ENCODE measurements at regions not wholly inside any gene's neighbourhood (a gene's known extent, or its start where the extent isn't known, plus 50 kb on each side); places are given as distances from the start of the nearest gene placed in this dataset.

DNA sequence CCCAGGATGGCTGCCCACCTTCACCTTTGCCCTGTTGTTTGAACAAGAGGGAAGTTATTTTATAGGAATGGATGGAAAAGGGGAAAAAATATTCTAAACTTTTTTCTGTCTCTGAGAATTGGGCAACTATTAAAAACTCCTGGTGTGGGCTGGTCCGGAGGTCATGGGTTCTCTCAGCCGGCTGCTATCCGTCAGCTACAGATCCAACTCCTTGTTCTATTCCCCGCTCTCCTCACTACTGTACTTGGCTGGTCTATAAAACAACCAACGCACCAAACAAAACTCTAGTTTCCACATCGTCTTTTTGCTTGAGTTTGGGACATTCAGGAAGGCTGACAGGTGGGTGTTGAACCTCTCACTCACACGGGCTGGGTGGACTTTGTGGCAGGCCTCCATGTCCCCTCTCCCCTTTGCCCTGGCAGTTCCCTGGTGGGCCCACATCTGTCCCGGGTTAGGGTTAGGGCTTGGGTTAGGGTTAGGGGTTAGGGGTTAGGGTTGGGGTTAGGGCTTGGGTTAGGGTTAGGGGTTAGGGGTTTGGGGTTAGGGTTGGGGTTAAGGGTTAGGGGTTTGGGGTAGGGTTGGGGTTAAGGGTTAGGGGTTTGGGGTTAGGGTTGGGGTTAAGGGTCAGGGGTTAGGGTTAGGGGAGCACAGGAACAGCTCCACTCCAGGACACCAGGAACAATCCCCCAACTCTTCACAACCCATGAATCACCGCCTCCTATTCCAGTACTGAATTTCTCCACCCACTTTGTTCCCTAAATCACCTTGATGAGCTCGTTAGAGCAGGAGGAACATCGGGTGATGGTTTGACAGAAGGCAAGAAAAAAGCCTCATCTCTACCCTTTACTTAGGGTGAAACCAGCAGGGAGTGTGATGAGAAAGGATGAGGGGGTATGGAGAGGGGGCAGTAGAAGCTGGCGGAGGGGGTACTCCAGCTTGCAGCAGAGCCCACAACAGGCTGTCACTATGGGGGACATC, 302.1 kb upstream of the IRX4 start:
- no peak for DNase-seq (ENCODE audit: low read depth)

DNA sequence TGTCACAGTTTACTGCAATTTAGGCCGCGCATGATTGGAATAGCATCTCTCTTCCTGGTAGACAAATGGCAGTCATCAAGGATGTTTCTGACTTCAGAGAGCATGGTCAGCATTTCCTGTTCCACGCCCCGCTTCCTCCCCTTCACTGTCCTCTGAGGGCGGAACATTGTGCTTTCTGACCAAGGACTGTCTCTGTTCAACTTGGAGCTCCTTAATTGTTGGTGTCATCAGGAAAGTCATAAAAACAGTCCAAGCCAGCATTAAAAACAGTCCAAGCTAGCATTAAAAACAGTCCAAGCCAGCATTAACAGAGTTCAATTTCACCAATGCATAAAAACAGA, 301.3 kb upstream of the IRX4 start:
- no peak for DNase-seq (ENCODE audit: low read depth)

DNA sequence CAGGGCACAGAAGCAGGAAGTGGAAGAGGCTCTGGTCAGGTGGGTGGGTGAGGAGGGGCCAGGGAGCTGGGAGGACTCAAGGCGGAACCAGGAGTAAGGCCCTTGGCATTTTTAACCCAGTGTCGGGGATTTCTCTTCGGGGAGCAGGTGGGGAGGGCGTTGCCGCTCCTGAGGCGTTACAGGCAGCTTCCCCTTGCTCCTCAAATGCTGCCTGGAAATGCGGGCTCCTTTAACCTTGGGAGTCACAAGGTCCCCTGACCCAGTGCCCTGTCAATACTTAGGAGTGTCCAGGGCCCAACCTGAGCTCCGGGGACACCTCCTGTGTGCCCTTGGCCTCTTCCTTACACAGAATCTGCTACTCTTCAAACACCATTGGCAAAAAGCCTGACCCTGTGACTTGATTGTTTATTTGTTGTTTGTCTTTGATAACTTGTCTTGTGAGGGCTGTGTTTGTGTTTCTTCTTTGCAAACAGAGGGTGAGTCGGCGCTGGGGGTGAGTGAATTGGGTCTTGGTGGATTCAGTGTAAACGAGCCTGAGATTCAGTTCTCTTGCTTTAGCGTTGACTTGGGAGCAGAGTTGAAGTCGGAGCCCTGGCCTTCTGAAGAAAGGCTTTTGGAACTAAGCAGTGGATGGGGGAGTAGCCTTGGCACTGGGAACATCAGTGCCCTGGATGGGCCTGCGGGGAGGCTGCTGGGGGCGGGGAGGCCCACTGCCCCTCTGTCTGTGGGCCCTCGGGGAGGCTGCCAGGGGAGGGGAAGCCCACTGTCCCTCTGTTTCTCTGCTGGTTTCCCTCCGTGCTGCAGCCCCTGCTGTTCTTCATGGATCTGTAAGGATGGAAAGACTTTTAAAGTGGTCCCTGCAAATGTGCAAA, 300.7 kb upstream of the IRX4 start:
- no peak for DNase-seq (ENCODE audit: low read depth)

DNA sequence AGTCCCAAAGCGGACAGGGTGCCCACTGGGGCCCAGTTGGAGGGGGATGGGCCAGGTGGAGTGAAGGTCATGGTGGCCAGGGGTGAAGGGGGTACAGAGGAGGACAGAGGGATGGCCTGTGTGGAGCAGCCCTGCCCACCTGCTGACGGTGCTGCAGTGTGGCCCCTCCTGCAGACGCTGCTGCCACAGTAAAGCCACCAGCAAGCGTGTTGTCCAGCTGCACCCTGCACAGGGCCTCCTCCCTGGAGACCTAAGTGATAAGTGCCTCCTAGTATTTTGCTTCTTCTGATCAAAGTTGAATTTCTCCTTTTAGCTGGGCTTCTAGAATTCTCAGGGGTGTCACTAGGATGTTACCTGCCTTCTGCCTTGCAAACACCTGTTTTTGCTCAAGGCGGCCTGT, 299.3 kb upstream of the IRX4 start:
- DNase-seq (ENCODE audit: low read depth) = no peak

DNA sequence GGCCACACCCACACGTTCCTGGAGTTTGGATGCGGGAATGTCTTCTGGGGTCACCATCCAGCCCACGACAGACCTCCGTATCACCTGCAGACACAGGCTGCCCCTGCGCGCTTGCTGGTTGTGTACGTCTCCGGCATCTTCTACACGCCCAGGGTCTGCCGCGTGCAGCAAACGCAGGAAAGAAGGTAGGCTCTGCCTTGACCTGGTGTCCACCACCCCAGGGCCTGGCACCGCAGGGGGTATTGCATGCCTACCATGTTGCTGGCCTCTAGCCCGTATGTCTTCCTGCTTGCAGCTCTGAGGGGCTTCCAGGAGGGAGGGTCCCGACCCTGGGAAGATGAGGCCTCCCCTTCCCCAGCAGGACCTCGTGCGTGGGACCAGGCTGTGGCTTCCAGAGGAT, 298.8 kb upstream of the IRX4 start:
- DNase-seq (ENCODE audit: low read depth) = no peak

DNA sequence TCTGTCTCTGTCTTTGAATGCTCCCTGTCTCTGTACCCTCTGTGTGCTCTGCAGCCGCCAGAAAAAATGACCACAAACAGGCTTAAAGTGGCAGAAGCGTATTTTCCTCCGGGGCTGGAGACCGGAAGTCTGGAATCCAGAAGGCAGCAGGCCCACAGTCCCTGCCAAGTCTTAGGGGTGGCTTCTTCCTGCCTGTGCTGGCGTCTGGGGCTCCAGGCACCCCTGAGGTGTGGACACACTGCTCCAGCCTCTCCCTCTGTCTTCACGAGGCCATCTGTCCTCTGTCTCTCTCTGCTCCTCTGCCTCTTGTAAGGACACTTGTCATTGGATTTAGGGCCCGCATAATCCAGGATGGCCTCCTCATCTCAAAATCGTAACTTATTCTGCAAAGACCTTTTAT, 298.4 kb upstream of the IRX4 start:
- no peak for DNase-seq (ENCODE audit: low read depth)

DNA sequence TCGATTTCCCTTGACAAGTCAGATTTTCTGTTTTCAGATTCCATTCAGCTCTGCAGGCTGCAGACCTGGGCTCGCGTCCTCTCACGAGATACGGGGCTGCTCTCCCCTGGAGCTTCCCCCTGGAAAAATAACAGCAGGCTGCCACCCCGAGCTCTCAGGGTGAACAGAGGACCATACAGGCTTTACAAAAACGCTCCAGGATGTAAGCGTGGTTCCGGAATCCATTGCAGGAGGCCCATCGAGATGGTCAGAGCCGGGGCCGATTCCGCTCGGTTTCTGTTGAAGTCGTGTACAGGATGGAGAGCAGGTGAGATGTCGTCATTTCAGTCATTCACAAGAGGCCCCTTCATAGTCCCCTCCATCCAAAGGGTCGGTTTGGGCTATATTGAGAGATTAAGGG, 297.7 kb upstream of the IRX4 start:
- DNase-seq (ENCODE audit: low read depth) = no peak

DNA sequence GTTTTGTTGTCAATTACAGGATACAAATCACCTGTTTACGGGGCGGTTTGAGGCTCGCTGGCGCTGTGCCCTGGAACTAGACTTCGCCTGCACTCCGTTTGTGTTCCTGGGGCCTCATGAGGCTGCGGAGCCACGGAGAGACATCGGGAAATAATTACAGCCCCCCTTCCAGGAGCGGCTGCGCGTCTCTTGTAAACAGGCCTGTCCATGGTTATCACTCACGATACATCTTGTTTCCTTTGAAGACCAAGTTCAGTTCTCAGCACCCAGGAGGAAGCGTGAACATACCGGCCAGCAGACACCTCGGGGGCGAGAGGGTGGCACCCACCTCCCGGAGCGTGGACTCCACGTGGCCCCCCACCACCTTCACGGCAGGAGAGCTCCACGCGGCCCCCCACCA, 297.1 kb upstream of the IRX4 start:
- DNase-seq (ENCODE audit: low read depth) = no peak

DNA sequence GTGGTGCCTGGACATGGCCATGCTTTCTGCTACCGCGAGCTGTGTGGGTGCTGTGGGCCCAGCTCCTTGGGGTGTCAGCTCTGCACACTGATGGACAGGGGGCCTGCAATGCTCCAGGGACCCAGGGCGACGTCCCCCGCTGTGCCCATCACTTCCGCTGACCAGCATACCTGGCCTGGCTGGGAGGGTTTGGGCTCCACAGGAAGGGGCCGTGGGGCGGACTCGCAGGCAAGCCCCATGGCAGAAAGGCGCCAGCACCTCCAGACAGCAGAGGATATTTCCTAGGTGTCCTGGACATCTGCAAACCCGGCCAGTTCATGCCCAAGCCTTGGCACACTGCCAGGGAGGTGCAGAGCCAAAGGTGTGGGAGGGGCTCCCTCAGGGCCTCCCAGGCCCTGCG, 295.8 kb upstream of the IRX4 start:
- DNase-seq (ENCODE audit: low read depth) = no peak

DNA sequence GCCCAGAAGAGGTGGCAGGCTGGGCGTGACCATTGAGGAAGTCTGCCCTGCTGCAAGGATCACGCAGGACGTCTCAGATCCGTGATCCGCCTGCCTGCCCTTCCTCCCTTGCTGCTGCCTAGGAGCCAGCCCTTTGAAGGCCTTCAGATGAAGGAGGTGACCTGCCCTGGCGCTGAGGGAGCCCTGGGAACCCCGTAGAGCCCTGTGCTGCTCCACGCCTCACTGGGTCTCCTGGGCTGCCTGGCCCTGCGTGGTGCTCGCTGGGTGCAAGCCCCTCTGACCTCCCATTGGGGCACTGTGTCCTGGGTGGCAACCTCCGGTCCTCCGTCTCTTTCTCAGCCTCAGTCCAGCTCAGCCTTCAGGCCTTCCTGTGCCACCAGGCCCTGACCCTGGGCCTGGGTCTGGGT, 295.3 kb upstream of the IRX4 start:
- DNase-seq (ENCODE audit: low read depth) = no peak

DNA sequence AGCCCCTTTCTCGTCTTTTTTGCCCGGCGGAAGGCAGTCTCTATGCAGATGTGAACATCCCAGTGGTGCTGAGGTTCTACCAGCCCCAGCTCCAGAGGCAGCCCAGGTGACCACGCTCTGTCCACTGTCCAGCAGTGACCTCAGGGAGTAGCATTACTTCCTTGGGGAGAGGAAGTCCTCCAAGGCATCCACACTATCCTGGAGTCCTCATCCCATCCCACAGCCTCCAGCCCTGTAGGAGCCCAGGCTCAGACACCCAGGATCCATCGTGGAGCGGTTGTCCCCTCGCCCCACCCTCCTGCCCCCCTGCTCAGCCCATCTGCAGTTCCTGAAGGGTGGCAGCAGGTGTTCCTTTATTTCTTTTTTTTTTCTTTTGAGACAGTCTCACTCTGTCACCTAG, 294.5 kb upstream of the IRX4 start:
- DNase-seq (ENCODE audit: low read depth) = no peak

DNA sequence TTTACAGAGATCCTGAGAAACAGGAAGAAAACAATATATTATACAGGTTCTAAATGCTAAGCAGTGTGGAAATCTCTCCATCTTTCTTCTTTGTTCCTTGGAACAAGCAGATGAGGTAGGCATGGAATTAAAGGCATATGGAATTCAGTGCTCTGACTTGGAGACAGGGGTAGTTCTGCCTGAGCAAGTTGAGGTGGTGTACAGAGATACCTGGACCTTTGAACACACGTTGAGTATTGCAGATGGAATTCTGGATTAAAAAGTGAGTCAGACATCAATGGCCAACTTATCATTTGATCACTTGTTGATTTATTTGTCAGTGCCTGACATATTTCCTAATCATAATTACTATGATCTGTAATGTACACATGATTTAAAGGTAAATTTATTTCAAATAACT, 293.9 kb upstream of the IRX4 start:
- no peak for DNase-seq (ENCODE audit: low read depth)

DNA sequence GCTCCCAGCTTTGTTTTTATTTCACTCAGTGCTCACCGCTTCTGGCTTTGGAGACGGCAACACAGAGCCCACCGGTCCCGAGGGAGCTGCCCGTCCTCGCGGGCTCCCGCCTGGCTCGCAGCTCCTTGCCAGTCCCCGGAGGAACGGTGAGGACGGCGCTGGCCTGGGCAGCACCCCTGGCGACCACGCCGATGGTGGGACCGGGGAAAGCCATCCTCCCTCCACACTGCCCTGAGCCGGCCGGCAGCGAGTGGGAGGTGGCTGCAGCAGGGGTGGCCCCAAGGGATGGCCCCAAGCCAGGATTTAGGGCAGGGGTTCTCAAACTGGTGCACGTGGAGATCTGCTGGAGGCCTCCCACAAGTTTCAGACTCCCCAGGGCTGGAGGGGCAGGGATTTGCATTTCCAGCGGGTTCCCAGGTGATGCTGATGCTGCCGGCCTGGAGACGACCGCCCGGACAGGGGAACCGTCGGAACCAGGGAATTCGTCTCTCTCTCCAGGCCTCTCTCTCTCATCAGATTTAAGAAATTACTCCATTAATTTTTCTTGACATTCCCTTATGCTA, 293.2 kb upstream of the IRX4 start:
- no peak for DNase-seq (ENCODE audit: low read depth)

DNA sequence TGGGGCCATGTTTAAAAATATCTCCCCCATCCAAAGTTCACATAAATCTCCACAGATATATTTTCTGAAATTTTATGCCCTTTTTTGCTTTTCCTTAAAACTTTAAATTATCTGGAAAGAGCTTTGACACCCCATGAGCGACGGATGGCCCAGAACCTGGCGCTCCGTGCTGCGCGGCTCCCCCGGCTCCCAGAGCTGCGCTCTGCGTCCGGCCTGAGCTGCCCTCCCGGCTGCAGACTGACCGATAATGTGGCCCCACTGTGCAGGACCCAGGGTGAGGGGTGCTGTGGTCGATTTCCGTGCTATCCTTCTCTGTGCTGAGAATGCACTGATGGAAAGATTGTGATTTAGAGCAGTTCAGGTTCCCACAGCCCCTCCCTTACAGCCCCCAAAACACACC, 292.3 kb upstream of the IRX4 start:
- DNase-seq (ENCODE audit: low read depth) = no peak

DNA sequence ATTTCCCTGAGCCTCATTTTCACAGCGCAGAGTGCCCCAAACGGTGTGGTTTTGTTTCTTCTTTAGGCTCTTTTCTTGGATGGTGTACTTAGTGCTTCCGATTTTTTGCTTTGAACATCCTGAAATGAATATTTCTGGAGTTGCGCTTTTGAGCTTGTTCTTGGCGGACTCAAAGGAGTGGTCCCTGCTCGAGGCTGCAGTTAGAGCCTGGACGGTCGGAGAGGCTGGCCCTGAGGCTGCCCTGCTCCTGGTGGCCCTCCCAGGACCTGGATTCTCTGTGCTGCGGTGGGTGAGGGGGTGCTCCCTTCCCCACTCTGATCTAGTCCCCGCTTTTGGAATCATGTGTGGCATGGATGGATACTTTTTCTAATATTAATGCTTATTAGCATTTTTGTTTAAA, 291.8 kb upstream of the IRX4 start:
- DNase-seq (ENCODE audit: low read depth) = no peak

DNA sequence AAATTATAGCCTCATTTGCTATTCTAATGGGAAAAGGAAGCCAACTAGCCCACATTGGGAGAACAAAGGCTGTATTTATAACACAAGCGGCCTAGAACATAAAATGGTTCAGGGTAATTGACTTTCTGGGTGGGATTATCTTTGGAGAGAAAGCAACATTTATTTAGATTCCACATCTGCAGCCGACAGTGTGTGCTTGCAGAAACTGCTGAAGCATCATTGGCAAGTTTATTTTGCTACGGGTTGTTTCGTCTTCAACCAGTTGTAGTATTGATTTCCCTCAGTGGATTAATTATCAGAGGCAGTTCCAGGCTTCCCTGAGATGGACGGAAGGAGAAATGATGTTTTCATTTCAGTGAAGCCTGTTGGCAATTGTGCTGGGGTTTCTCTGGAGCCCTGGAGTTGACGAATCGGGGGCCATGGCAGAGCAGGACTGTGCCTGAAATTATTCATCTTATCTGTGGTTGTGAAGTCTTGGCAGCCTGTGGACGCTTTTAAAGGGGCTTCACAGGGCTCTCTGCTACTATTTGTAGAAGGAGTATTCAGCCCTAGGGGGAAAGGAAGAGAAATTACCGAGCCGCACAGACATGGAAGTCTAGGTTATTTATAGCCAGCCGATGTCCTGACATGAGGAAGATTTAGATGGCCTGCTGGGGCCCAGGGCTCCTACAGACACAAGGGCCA, 290.6 kb upstream of the IRX4 start:
- DNase-seq (ENCODE audit: low read depth) = no peak

DNA sequence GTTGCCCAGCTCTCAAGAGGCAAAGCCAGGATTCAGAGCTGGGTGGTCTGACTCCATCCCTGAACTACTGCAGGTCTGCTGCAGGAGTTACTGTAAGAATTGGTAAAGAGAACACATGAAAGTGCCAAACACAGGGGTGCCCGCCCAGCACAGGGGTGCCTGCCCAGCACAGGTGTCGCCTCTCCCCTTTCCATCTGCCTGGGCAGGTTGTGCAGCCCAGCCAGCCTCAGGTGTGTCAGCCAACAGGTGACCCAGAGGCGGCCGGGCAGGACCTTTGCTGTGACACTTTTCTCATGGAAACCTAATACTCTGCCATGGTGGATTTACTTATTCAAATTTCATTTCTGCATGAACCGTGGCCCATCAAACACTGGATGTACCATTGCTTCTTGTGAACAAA, 289.7 kb upstream of the IRX4 start:
- DNase-seq (ENCODE audit: low read depth) = no peak

DNA sequence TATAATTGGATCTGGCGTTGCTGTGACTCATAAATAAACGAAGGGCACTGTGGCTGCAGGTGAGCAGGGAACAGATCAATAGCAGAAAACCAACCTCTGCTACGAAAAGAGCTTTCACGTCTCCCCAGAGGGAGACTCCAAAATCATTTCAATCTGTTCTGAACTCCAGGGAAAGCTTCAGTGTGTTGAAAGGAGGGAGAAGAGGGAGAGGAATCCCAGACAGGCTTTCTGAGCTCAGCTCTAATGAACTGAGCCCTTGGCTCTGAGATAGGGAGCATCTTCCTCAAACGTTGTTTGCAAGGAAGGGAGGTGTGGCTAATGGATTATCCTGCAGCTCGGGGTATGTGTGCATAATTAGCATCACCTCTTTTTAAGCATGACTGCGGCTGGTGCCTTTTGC, 288.0 kb upstream of the IRX4 start:
- DNase-seq (ENCODE audit: low read depth) = no peak

DNA sequence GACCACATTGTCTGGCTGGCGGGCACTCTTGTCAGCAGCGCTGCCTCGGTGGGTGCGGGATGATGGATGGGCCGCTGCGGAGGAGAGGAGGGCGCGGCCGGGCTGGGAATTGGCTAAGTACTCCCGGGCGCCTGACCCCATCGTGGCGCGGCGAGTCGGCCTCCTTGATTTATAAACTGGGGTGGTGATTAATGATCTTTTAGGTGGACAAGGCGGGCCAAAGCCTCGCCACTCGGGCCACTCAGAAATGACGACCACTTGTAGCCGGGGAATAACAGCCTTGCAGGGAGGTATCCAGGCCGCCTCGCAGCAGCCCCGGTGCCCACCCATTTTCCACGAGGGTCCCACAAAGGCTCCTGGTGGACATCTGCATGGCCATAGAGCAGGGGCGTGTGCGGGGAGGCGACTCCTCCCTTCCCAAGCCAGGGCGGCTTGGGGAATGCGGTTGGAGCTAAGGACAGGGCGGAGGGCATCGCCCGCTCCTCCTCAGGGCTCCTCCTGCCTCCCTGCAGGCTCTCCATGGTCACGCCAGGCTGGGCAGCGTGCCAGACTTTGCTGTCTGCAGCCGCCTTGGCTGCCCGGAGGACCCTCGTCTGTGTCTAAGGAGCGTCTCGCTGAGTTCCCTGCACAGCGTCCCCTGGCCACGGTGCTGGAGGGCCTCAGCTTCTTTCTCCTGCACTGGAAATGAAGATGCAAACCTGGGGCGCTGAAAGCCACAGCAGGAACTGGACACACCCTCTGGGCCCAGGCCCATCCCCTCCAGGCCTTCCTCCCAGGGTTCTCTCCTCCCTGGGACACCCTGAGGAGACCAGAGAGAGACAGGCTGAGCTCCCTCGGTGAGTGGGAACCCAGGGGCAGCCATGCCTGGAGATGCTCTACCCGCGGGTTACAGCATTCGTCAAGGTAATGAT, 287.4 kb upstream of the IRX4 start:
- no peak for DNase-seq (ENCODE audit: low read depth)

DNA sequence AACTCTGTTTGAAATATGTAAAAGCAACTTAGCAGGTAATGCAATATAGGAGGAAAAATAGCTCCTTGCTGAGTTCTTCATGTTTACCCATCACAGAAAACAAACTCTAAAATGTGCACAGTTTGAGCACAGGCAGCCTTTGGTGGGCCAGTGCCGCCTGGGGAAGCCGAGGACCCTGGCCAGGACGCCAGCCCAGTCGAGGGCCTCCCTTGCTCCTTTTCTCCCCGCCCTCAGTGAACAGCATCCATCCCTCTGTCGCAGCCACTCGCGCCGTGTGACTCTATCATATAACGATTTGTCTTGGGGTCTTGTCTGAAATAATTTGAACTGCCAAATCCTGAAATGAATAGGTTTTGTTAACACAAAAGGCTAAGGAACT, 286.7 kb upstream of the IRX4 start:
- no peak for DNase-seq (ENCODE audit: low read depth)

All from stimulated activated CD8-positive, alpha-beta memory T cell treated with anti-CD3 and anti-CD28 coated beads, Interleukin-15, amount 100 ng/mL, for 1 hour (primary cell).